Tibial artery (tissue), 4 donors: ENCODE measurements at regions not wholly inside any gene's neighbourhood (a gene's known extent, or its start where the extent isn't known, plus 50 kb on each side); places are given as distances from the start of the nearest gene placed in this dataset.

Experiments
- DNase-seq, 2 donors: peaks; one replicate each; pipeline ENCODE4 v3.0.0-alpha.2; 2019
- H3K27ac ChIP-seq, 2 donors: fragments of 200-600 bp; sonication (generic) in 1 of 2; 1 replicate in 1 of 2; 2 replicates in 1 of 2; pipeline ENCODE4 v1.5.1; 2018 to 2019; ENCODE audit warnings: mild to moderate bottlenecking in 1 of 2
- H3K27me3 ChIP-seq, 2 donors: fragments of 200-600 bp; sonication (generic) in 1 of 2; one replicate each; pipeline versions ENCODE4 v1.5.1 to v1.6.0; 2016 to 2019
- H3K36me3 ChIP-seq, 3 donors: fragments of 200-600 bp; sonication (generic) in 2 of 3; one replicate each; pipeline ENCODE4 v1.5.1; 2016 to 2019; ENCODE audit warnings: mild to moderate bottlenecking in 2 of 3
- H3K4me1 ChIP-seq, 4 donors: fragments of 200-600 bp; sonication (generic) in 2 of 4; 1 replicate in 3 of 4; 2 replicates in 1 of 4; pipeline ENCODE4 v1.5.1; 2016 to 2019
- H3K4me3 ChIP-seq, 2 donors: fragments of 200-600 bp; sonication (generic) in 1 of 2; 1 replicate in 1 of 2; 2 replicates in 1 of 2; pipeline ENCODE4 v1.5.1; 2018 to 2019; ENCODE audit warnings: mild to moderate bottlenecking in 2 of 2
- H3K9me3 ChIP-seq, 3 donors: fragments of 200-600 bp; sonication (generic) in 1 of 3; one replicate each; pipeline ENCODE4 v1.5.1; 2016 to 2019
- CTCF ChIP-seq, 2 experiments: fragments of 200-600 bp in 1 of 2; fragments of 450-650 bp in 1 of 2; IDR thresholded peaks; one replicate each; pipeline ENCODE4 v1.5.1; 2017 to 2019; ENCODE audit warnings: antibody characterized with exemption in 2 of 2, mild to moderate bottlenecking in 1 of 2, moderate library complexity in 1 of 2
- intact Hi-C: fragments of 100-400 bp; cut with DNase I; formaldehyde crosslinking; loops from one replicate; pipeline ENCODE4 v1.15.0; 2023; ENCODE audit warnings: low total_unique reads

- Histone ChIP-seq H3K36me3 (no peaks in the 10 kb centered on the region), H3K4me3 (no peak overlapping the region), H3K4me1 (no peaks in the 10 kb centered on the region), H3K9me3 (no peaks in the 10 kb centered on the region), H3K27me3 (no peaks in the 10 kb centered on the region), H3K27ac (no peak overlapping the region)
- DNase-seq: no peak
- intact Hi-C loops: no loop called here
- no peak for TF ChIP-seq CTCF (IDR thresholded peaks at IDR 0.05)
Observed at GRCh38 chr2:117432746-117433145, 381.7 kb upstream of the DDX18 start.

DNA sequence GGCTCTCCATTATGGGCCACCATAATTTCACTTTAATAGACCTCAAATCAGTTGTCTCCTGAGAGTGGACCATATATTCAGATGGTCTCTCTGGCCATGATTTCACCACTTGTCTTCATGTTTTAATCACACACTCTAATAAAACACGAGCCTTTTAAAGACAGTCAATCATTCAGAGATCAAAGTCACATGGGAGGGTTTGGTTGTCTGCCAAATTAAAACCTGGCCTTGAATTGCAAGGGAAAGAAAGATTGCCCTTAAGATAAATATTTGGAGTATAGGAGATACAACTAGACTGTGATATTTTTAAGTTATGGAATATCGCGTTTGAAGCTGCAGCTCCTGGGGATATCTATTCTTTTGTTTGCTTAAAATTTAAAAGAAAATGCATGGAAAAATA is 377.8 kb upstream of the DDX18 start:
- intact Hi-C loops: no loop called here
- H3K9me3 ChIP-seq: no peaks in the 10 kb centered on the region
- no peaks in the 10 kb centered on the region for H3K4me1 ChIP-seq
- no peak for DNase-seq
- H3K4me3 ChIP-seq: no peak overlapping the region
- no peaks in the 10 kb centered on the region for H3K27me3 ChIP-seq
- H3K36me3 ChIP-seq: no peaks in the 10 kb centered on the region
- no peak for TF ChIP-seq CTCF (IDR thresholded peaks at IDR 0.05)
- no peak overlapping the region for H3K27ac ChIP-seq

GRCh38 chr2:117470311-117471095 is 344.0 kb upstream of the DDX18 start:
- Histone ChIP-seq H3K9me3 (no peaks in the 10 kb centered on the region), H3K4me1 (no peaks in the 10 kb centered on the region), H3K27ac (no peak overlapping the region), H3K36me3 (no peaks in the 10 kb centered on the region), H3K27me3 (no peaks in the 10 kb centered on the region), H3K4me3 (no peak overlapping the region)
- intact Hi-C loops: no loop called here
- DNase-seq: no peak
- peak in 1 of 2 experiments; percentile 21 for TF ChIP-seq CTCF (IDR thresholded peaks at IDR 0.05)

DNA sequence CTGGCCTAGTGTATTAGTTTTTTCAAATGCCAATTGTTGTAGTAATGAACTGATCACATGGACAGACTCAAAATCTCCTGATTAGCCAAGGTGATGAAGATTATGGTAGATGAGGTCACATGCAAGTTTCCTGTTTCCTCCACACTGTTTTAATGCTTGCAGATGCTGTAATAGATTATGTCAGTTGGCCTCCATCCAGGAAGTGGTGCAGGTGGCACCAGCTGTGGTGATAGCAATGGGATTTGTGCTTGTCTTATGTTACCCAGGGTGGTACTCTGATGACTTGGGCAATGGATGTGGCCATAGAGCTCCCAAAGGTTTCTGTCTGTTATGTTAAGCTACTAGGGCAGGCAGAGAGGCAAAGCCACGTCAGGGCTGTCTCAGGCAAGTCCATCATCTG is 332.9 kb upstream of the DDX18 start:
- TF ChIP-seq CTCF (IDR thresholded peaks at IDR 0.05): no peak
- no peak for DNase-seq
- Histone ChIP-seq H3K36me3 (no peaks in the 10 kb centered on the region), H3K4me3 (no peak overlapping the region), H3K27me3 (no peaks in the 10 kb centered on the region), H3K27ac (no peak overlapping the region), H3K4me1 (no peaks in the 10 kb centered on the region), H3K9me3 (peaks cover 0 to 27% (median 15%) of the 10 kb centered on the region in 3 donors)
- intact Hi-C loops: no loop called here

- H3K27me3 ChIP-seq: no peaks in the 10 kb centered on the region
- no peaks in the 10 kb centered on the region for H3K36me3 ChIP-seq
- no peaks in the 10 kb centered on the region for H3K9me3 ChIP-seq
- H3K4me3 ChIP-seq: no peak overlapping the region
- H3K4me1 ChIP-seq: no peaks in the 10 kb centered on the region
- H3K27ac ChIP-seq: no peak overlapping the region
- intact Hi-C loops: no loop called here
- no peak for DNase-seq
- TF ChIP-seq CTCF (IDR thresholded peaks at IDR 0.05): no peak
Observed at GRCh38 chr2:117485588-117485987, 328.9 kb upstream of the DDX18 start.
